ENCODE measurements at regions not wholly inside any gene's neighbourhood (a gene's known extent, or its start where the extent isn't known, plus 50 kb on each side); places are given as distances from the start of the nearest gene placed in this dataset.

DNA sequence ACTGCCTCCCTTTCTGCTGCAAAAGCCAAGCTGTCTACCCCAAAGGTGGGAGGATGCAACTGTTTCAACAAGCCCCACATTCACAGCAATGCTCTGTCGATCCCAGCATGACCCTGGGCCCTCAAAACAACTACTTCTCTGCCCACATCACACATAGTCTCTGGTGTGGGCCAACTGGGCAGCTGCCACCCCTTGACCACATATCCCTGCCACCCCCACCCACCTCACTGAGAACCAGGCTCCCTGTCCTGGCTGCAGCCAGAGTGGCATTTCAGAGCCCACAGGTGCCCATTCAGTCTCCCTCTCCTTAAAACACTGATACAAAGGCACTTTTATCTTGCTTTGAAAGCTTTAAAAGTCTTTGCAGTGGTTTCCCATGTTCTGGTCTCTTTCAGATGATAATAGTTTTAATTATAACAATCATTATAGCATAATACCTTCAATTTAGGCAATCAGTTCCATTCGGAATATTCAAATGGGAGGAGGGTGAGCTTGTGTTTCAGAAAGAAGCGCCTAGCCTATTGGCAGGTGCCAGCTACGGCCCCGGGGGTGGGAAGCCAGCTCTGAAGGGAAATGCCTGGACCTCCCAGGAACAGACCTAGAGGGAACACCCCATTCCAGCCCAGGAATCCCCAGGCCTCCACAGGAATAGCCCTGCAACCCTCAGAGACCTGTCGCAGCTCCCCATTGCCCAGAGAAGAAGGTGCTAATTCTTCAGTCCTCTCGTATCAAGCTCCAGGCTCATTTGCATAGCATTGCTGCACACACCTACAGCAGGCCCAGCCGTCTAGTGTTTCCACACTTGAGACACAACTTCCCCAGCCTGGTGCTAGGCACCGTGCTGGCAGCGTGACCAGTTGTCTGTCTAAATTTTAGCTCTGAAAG, 90.8 kb downstream of the C5orf15 start:
- H3K4me1 ChIP-seq (ENCODE audit: insufficient read depth, low read length) = no peaks in the 10 kb centered on the region
- Mint-ChIP-seq H3K4me3 (no peak overlapping the region), H3K27ac (0 out of 7 replicates have a peak overlapping the region, but pooled peaks of 1 of the 3 experiments have one; percentile 11), H3K36me3 (ENCODE audit: insufficient read depth in 1 of 3, low read depth in 3 of 3) (no peaks in the 10 kb centered on the region), H3K27me3 (ENCODE audit: low read depth) (peaks cover 3% of the 10 kb centered on the region; the same call in 1 of the 2 replicates), H3K4me1 (peaks cover 19 to 26% of the 10 kb centered on the region in 2 experiments), H3K9me3 (peaks cover 3 to 13% of the 10 kb centered on the region in 2 experiments; a peak in 3 of 5 replicates)
- no CpG with 5 or more reads among the region's 10 CpGs for WGBS (ENCODE audit: extremely low coverage, insufficient read length, low lambda C conversion rate)
- no peaks in the 10 kb centered on the region for H3K9me3 ChIP-seq (ENCODE audit: control insufficient read depth, low read depth, low read length)
- no peaks in the 10 kb centered on the region for H3K79me1 ChIP-seq (ENCODE audit: insufficient read depth, low read depth, low read length, poor library complexity, severe bottlenecking)
- no peak overlapping the region for H4K5ac ChIP-seq (ENCODE audit: insufficient read length, low read depth, low read length)
- H2BK12ac ChIP-seq (ENCODE audit: insufficient read length, low read depth, low read length) = no peak overlapping the region
- H2BK20ac ChIP-seq (ENCODE audit: low read depth, low read length, poor library complexity, severe bottlenecking) = no peak overlapping the region
- H2BK5ac ChIP-seq (ENCODE audit: insufficient read length, low read length) = no peak overlapping the region
- no peak for TF ChIP-seq CTCF (conservative IDR thresholded peaks at IDR 0.05)
- no peak overlapping the region for H3K4me2 ChIP-seq (ENCODE audit: insufficient read depth, insufficient read length, low read length)
- H3K27ac ChIP-seq (ENCODE audit: insufficient read length, low read depth, low read length) = no peak overlapping the region
- no peak overlapping the region for H2BK15ac ChIP-seq (ENCODE audit: low read depth, low read length)
- H4K8ac ChIP-seq (replicated peaks; ENCODE audit: insufficient read length, low read depth, low read length) = no peak overlapping the region
- no peaks in the 10 kb centered on the region for H3K79me2 ChIP-seq (ENCODE audit: insufficient read depth, low read length)
- no peak overlapping the region for H2BK120ac ChIP-seq (ENCODE audit: low read depth, low read length, poor library complexity, severe bottlenecking)
- no peak overlapping the region for H3K14ac ChIP-seq (ENCODE audit: insufficient read depth, low read length)
- H3T11ph ChIP-seq (ENCODE audit: low read length) = no peak overlapping the region
- no peaks in the 10 kb centered on the region for H4K20me1 ChIP-seq (ENCODE audit: control insufficient read depth, insufficient read depth, insufficient read length)
- no peak overlapping the region for H3K9ac ChIP-seq (ENCODE audit: extremely low read depth, insufficient read length, low read length)
- no peak overlapping the region for H2AK5ac ChIP-seq (ENCODE audit: insufficient read length, low read length)
- H3K27me3 ChIP-seq (ENCODE audit: insufficient read depth, low read length) = no peaks in the 10 kb centered on the region
- H3K18ac ChIP-seq (ENCODE audit: insufficient read length, low read depth, low read length) = no peak overlapping the region
- H3K56ac ChIP-seq (ENCODE audit: insufficient read length, low read depth, low read length) = no peak overlapping the region
- H3K23me2 ChIP-seq (ENCODE audit: insufficient read length, low read depth, low read length, poor library complexity, severe bottlenecking) = no peaks in the 10 kb centered on the region
- no peak overlapping the region for H3K4ac ChIP-seq (ENCODE audit: low read depth, low read length)
- H2AFZ ChIP-seq (ENCODE audit: low read length) = no peak overlapping the region
- H3K23ac ChIP-seq (ENCODE audit: insufficient read length, low read depth, low read length) = no peak overlapping the region
- peak; percentile 45 for DNase-seq
- H4K91ac ChIP-seq (ENCODE audit: insufficient read length, low read depth, low read length) = no peak overlapping the region
